B cell (primary cell): ENCODE measurements at regions not wholly inside any gene's neighbourhood (a gene's known extent, or its start where the extent isn't known, plus 50 kb on each side); places are given as distances from the start of the nearest gene placed in this dataset.

ENCODE experiments used
- ATAC-seq: fragments of 200-7000 bp; cut with Tn5 transposase; one replicate; pipeline ENCODE4 v1.10.0; 2021; ENCODE audit warnings: low read depth, mild to moderate bottlenecking, moderate number of reproducible peaks, moderate library complexity
- CTCF ChIA-PET: fragments of 350-600 bp; sonication (Branson Sonifier 250); formaldehyde crosslinking; loops from one replicate; lab custom pipeline; 2021; ENCODE audit warnings: antibody characterized with exemption, inconsistent platforms; lab: Charles Lee
- POLR2A ChIA-PET: fragments of 350-600 bp; sonication (Branson Sonifier 250); formaldehyde crosslinking; loops from one replicate; lab custom pipeline; 2021; ENCODE audit warnings: antibody characterized with exemption; lab: Charles Lee
- DNase-seq: peaks from one replicate; pipeline ENCODE4 v3.0.0; 2013
- H2AFZ ChIP-seq: 2 replicates; pipeline ENCODE4 v1.6.1; 2012; ENCODE audit warnings: mild to moderate bottlenecking, low read depth, low read length; ENCODE audit not compliant: insufficient read depth, poor library complexity, severe bottlenecking
- H3K27ac ChIP-seq, 2 donors: 1 replicate in 1 of 2; 2 replicates in 1 of 2; pipeline ENCODE4 v1.5.1; 2012 to 2013; ENCODE audit warnings: low read length in 2 of 2, mild to moderate bottlenecking in 2 of 2, moderate library complexity in 1 of 2
- H3K27me3 ChIP-seq, 4 experiments: fragments of 200-600 bp in 1 of 4; sonication (generic) in 1 of 4; replicated peaks in 1 of 4; 1 replicate in 2 of 4; 2 replicates in 2 of 4; pipeline versions ENCODE4 v1.6.1 to v1.7.0; 2013 to 2016; ENCODE audit warnings: low read length in 3 of 4, mild to moderate bottlenecking in 2 of 4, mixed read lengths in 1 of 4, moderate library complexity in 1 of 4; ENCODE audit not compliant: insufficient read depth in 4 of 4, control insufficient read depth in 3 of 4; ENCODE audit errors: control extremely low read depth in 1 of 4
- H3K36me3 ChIP-seq, 2 experiments: replicated peaks in 1 of 2; 1 replicate in 1 of 2; 2 replicates in 1 of 2; pipeline versions ENCODE4 v1.6.1 to v1.7.1; 2013; ENCODE audit warnings: low read length in 1 of 2; ENCODE audit not compliant: insufficient read depth in 2 of 2, control insufficient read depth in 1 of 2; ENCODE audit errors: control extremely low read depth in 1 of 2, extremely low read depth in 1 of 2
- H3K4me1 ChIP-seq, 2 donors: fragments of 200-600 bp in 1 of 2; sonication (generic) in 1 of 2; 1 replicate in 1 of 2; 2 replicates in 1 of 2; pipeline versions ENCODE4 v1.5.1 to v1.6.1; 2013 to 2017; ENCODE audit warnings: low read length in 2 of 2; ENCODE audit not compliant: control insufficient read depth in 2 of 2, insufficient read depth in 2 of 2
- H3K4me2 ChIP-seq: replicated peaks from 2 replicates; pipeline ENCODE3; 2012; ENCODE audit warnings: mild to moderate bottlenecking, low read depth, low read length; ENCODE audit not compliant: poor library complexity, severe bottlenecking
- H3K4me3 ChIP-seq, 5 experiments: fragments of 200-600 bp in 1 of 5; sonication (generic) in 1 of 5; 1 replicate in 3 of 5; 2 replicates in 2 of 5; pipeline versions ENCODE4 v1.5.1 to v1.7.0; 2011 to 2016; ENCODE audit warnings: low read length in 4 of 5, mild to moderate bottlenecking in 4 of 5, low read depth in 2 of 5, control low read depth in 1 of 5, moderate library complexity in 1 of 5; ENCODE audit not compliant: insufficient read depth in 1 of 5; ENCODE audit errors: control extremely low read depth in 1 of 5, extremely low read depth in 1 of 5
- H3K79me2 ChIP-seq: fragments of 200-600 bp; sonication (generic); one replicate; pipeline ENCODE4 v1.6.0; 2016; ENCODE audit warnings: low read length; ENCODE audit not compliant: control insufficient read depth, insufficient read depth
- H3K9ac ChIP-seq: fragments of 200-600 bp; sonication (generic); 2 replicates; pipeline ENCODE4 v1.6.1; 2017; ENCODE audit warnings: mild to moderate bottlenecking, low read length, moderate library complexity
- H3K9me3 ChIP-seq, 3 donors: one replicate each; pipeline versions ENCODE4 v1.6.1 to v1.7.1; 2013; ENCODE audit warnings: low read length in 2 of 3; ENCODE audit not compliant: control insufficient read depth in 2 of 3, insufficient read depth in 1 of 3; ENCODE audit errors: control extremely low read depth in 1 of 3
- H4K20me1 ChIP-seq: 2 replicates; pipeline ENCODE4 v1.6.0; 2012; ENCODE audit warnings: mild to moderate bottlenecking, low read length; ENCODE audit not compliant: insufficient read depth, control insufficient read depth, poor library complexity, severe bottlenecking
- H3K27ac Mint-ChIP-seq: one replicate; pipeline ENCODE4 v1.8.0; 2021; ENCODE audit warnings: mixed read lengths
- H3K27me3 Mint-ChIP-seq: one replicate; pipeline ENCODE4 v1.8.0; 2021; ENCODE audit warnings: mixed read lengths
- H3K4me1 Mint-ChIP-seq: one replicate; pipeline ENCODE4 v1.8.0; 2021; ENCODE audit warnings: mixed read lengths
- H3K4me3 Mint-ChIP-seq: one replicate; pipeline ENCODE4 v1.8.0; 2021; ENCODE audit warnings: mixed read lengths
- H3K9me3 Mint-ChIP-seq: one replicate; pipeline ENCODE4 v1.8.0; 2022; ENCODE audit warnings: mixed read lengths; ENCODE audit not compliant: insufficient read depth
- EZH2 ChIP-seq: IDR thresholded peaks from 2 replicates; pipeline ENCODE4 v1.6.1; 2012; ENCODE audit warnings: borderline replicate concordance, low read depth, mild to moderate bottlenecking, moderate library complexity, low read length; ENCODE audit not compliant: insufficient read depth, poor library complexity, severe bottlenecking
- WGBS: methylation state at CpG from one replicate; pipeline ENCODE4 v1.1.5; 2013; ENCODE audit warnings: missing lambda C conversion rate; ENCODE audit not compliant: insufficient coverage; 5-methylcytosine and 5-hydroxymethylcytosine counted together
- intact Hi-C: fragments of 100-400 bp; cut with micrococcal nuclease; formaldehyde crosslinking; loops from one replicate; pipeline ENCODE4 v1.10.0; 2022
- TF ChIP-seq, protein P1 (sequence below): fragments of 200-600 bp; IDR thresholded peaks from one replicate; pipeline ENCODE4 v1.8.0; 2022; ENCODE audit warnings: antibody characterized with exemption, mild to moderate bottlenecking

DNA sequence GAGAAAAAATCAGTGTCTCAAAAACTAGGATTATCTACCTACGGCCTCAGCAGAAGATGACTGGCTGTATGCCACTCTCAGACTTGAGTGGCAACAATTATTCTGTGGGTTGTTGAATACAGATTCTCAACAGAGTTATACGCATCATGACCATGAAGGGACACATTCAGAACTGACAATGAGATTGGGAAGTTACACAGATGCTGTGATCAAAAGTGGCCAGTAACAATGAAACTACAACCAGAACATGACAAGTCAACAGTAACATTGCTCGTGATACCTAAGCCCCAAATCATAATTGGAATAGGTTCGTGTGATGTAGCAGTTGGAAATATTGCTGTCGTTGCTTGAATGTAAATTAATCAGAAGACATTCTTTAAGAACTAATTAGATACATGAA lies 957.5 kb upstream of the CDH9 start:
- no peaks in the 10 kb centered on the region for H3K27me3 ChIP-seq
- H3K4me3 ChIP-seq = no peak overlapping the region
- H4K20me1 ChIP-seq = no peaks in the 10 kb centered on the region
- intact Hi-C loops = no loop called here
- Mint-ChIP-seq H3K9me3 (peaks cover 7% of the 10 kb centered on the region), H3K27ac (no peak overlapping the region), H3K4me3 (no peak overlapping the region), H3K4me1 (no peaks in the 10 kb centered on the region), H3K27me3 (no peaks in the 10 kb centered on the region)
- H3K9ac ChIP-seq = no peak overlapping the region
- H2AFZ ChIP-seq = no peak overlapping the region
- H3K9me3 ChIP-seq = no peaks in the 10 kb centered on the region
- ChIA-PET POLR2A (no interaction called here), CTCF (no interaction called here)
- H3K4me1 ChIP-seq = no peaks in the 10 kb centered on the region
- H3K27ac ChIP-seq = no peak overlapping the region
- DNase-seq = no peak
- ATAC-seq = no peak
- WGBS = 100% methylated on average over 2 of the region's 5 CpGs
- H3K36me3 ChIP-seq = no peaks in the 10 kb centered on the region
- TF ChIP-seq, protein P1, sequence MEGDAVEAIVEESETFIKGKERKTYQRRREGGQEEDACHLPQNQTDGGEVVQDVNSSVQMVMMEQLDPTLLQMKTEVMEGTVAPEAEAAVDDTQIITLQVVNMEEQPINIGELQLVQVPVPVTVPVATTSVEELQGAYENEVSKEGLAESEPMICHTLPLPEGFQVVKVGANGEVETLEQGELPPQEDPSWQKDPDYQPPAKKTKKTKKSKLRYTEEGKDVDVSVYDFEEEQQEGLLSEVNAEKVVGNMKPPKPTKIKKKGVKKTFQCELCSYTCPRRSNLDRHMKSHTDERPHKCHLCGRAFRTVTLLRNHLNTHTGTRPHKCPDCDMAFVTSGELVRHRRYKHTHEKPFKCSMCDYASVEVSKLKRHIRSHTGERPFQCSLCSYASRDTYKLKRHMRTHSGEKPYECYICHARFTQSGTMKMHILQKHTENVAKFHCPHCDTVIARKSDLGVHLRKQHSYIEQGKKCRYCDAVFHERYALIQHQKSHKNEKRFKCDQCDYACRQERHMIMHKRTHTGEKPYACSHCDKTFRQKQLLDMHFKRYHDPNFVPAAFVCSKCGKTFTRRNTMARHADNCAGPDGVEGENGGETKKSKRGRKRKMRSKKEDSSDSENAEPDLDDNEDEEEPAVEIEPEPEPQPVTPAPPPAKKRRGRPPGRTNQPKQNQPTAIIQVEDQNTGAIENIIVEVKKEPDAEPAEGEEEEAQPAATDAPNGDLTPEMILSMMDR = no peak
- TF ChIP-seq EZH2 = no peak
- no peak overlapping the region for H3K4me2 ChIP-seq
- no peaks in the 10 kb centered on the region for H3K79me2 ChIP-seq

DNA sequence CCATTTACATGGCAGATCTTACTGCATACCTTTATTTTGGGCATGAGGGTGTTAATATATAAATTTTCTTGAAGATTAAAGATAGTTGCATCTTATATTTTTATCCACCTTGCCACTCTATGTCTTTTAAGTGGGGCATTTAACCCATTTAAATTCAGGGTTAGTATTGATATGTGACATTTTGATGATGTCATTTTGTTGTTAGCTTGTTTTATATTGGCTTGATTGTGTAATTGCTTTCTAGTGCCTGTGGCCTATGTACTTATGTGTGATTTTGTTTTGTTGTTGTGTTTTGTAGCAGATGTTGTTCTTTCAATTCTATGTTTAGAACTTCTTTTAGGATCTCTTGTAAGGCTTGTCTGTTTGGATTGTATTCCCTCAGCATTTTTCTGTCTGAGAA lies 939.9 kb upstream of the CDH9 start:
- no peak for DNase-seq
- no peak overlapping the region for H3K4me2 ChIP-seq
- no peaks in the 10 kb centered on the region for H3K79me2 ChIP-seq
- H3K27me3 ChIP-seq = no peaks in the 10 kb centered on the region
- TF ChIP-seq, protein P1 = no peak
- no peak for TF ChIP-seq EZH2
- no peaks in the 10 kb centered on the region for H3K27me3 Mint-ChIP-seq
- H3K9me3 ChIP-seq = peaks cover 0 to 1% (median 0%) of the 10 kb centered on the region in 3 donors
- H3K4me1 Mint-ChIP-seq = no peaks in the 10 kb centered on the region
- no peak overlapping the region for H3K27ac Mint-ChIP-seq
- POLR2A ChIA-PET = no interaction called here
- H3K27ac ChIP-seq = no peak overlapping the region
- no peak overlapping the region for H3K4me3 Mint-ChIP-seq
- no peak overlapping the region for H3K9ac ChIP-seq
- CTCF ChIA-PET = no interaction called here
- no peaks in the 10 kb centered on the region for H3K36me3 ChIP-seq
- no peaks in the 10 kb centered on the region for H3K4me1 ChIP-seq
- ATAC-seq = no peak
- H4K20me1 ChIP-seq = no peaks in the 10 kb centered on the region
- intact Hi-C loops = no loop called here
- H3K9me3 Mint-ChIP-seq = peaks cover 5% of the 10 kb centered on the region
- no peak overlapping the region for H2AFZ ChIP-seq
- no peak overlapping the region for H3K4me3 ChIP-seq
